IMR-90 (cell line): ENCODE measurements at regions not wholly inside any gene's neighbourhood (a gene's known extent, or its start where the extent isn't known, plus 50 kb on each side); places are given as distances from the start of the nearest gene placed in this dataset.

Experiments used
- ATAC-seq: fragments of 200-7000 bp; cut with Tn5 transposase; 2 replicates; pipeline ENCODE4 v1.9.1; 2020; ENCODE audit warnings: low read depth, mild to moderate bottlenecking, moderate library complexity
- BruUV-seq: library from RNA; stranded (reverse); fragments of 400-500 nt; replicated peaks from 2 replicates; lab custom pipeline; 2021; lab: Mats Ljungman, UMichigan
- CTCF ChIA-PET: fragments of 300-600 bp; formaldehyde crosslinking; extraction: SDS; loops from one replicate; lab custom pipeline; 2021; ENCODE audit warnings: antibody characterized with exemption; lab: Yijun Ruan, JAX
- POLR2A ChIA-PET: fragments of 300-600 bp; sonication (Branson Sonifier 250); formaldehyde crosslinking; loops from one replicate; lab custom pipeline; 2022; ENCODE audit warnings: antibody characterized with exemption; ENCODE audit not compliant: unreplicated experiment; lab: Charles Lee
- DNase-seq: peaks from one replicate; pipeline ENCODE4 v3.0.0; 2013
- H2AFZ ChIP-seq: replicated peaks from 2 replicates; pipeline ENCODE3; 2013; ENCODE audit warnings: low read length, mild to moderate bottlenecking; ENCODE audit not compliant: poor library complexity
- H2AK5ac ChIP-seq: 2 replicates; pipeline ENCODE4 v1.6.1; 2013; ENCODE audit warnings: low read depth, low read length, inconsistent platforms
- H2AK9ac ChIP-seq: replicated peaks from 2 replicates; pipeline ENCODE3; 2013; ENCODE audit warnings: mild to moderate bottlenecking, low read depth, low read length, moderate library complexity; ENCODE audit not compliant: poor library complexity
- H2BK120ac ChIP-seq: 2 replicates; pipeline ENCODE4 v1.6.1; 2013; ENCODE audit warnings: low read depth, low read length, inconsistent platforms
- H2BK15ac ChIP-seq: 3 replicates; pipeline ENCODE4 v1.6.1; 2013; ENCODE audit warnings: low read depth, low read length, inconsistent platforms
- H2BK20ac ChIP-seq: 2 replicates; pipeline ENCODE4 v1.6.1; 2013; ENCODE audit warnings: low read depth, mild to moderate bottlenecking, inconsistent platforms, low read length, moderate library complexity
- H2BK5ac ChIP-seq: 2 replicates; pipeline ENCODE4 v1.6.1; 2013; ENCODE audit warnings: mild to moderate bottlenecking, low read depth, low read length, inconsistent platforms; ENCODE audit not compliant: poor library complexity, severe bottlenecking
- H3K14ac ChIP-seq: replicated peaks from 2 replicates; pipeline ENCODE4 v1.6.1; 2013; ENCODE audit warnings: low read depth, low read length, inconsistent platforms
- H3K18ac ChIP-seq: 2 replicates; pipeline ENCODE4 v1.6.1; 2013; ENCODE audit warnings: low read depth, low read length, control low read depth
- H3K23ac ChIP-seq: 2 replicates; pipeline ENCODE4 v1.6.1; 2013; ENCODE audit warnings: low read depth, low read length, inconsistent platforms
- H3K27ac ChIP-seq: 2 replicates; pipeline ENCODE4 v1.5.1; 2013; ENCODE audit warnings: mild to moderate bottlenecking, control low read depth, low read length; ENCODE audit not compliant: insufficient read depth
- H3K27me3 ChIP-seq: 2 replicates; pipeline ENCODE4 v1.6.1; 2013; ENCODE audit warnings: low read length; ENCODE audit not compliant: control insufficient read depth, insufficient read depth
- H3K36me3 ChIP-seq: 2 replicates; pipeline ENCODE4 v1.6.1; 2013; ENCODE audit warnings: low read length, mixed read lengths; ENCODE audit not compliant: control insufficient read depth, insufficient read depth
- H3K4ac ChIP-seq: 2 replicates; pipeline ENCODE4 v1.6.1; 2013; ENCODE audit warnings: low read depth, low read length, inconsistent platforms
- H3K4me1 ChIP-seq: 2 replicates; pipeline ENCODE4 v1.6.1; 2013; ENCODE audit warnings: low read length, mixed read lengths; ENCODE audit not compliant: control insufficient read depth, insufficient read depth
- H3K4me2 ChIP-seq: 2 replicates; pipeline ENCODE4 v1.6.1; 2013; ENCODE audit warnings: low read depth, mild to moderate bottlenecking, control low read depth, low read length, moderate library complexity
- H3K4me3 ChIP-seq: 2 replicates; pipeline ENCODE4 v1.5.1; 2013; ENCODE audit warnings: low read depth, mild to moderate bottlenecking, control low read depth, low read length, moderate library complexity; ENCODE audit not compliant: insufficient read depth
- H3K56ac ChIP-seq: 2 replicates; pipeline ENCODE4 v1.6.1; 2013; ENCODE audit warnings: low read length, inconsistent platforms; ENCODE audit not compliant: insufficient read depth; ENCODE audit errors: extremely low read depth
- H3K79me1 ChIP-seq, 2 experiments: 2 replicates each; pipeline ENCODE4 v1.6.1; 2013; ENCODE audit warnings: low read length in 2 of 2, inconsistent platforms in 1 of 2, low read depth in 1 of 2
- H3K9ac ChIP-seq: 2 replicates; pipeline ENCODE4 v1.6.1; 2013; ENCODE audit warnings: low read depth, low read length, control low read depth
- H3K9me1 ChIP-seq: 2 replicates; pipeline ENCODE4 v1.6.1; 2013; ENCODE audit warnings: low read length, inconsistent platforms; ENCODE audit not compliant: insufficient read depth
- H3K9me3 ChIP-seq: 2 replicates; pipeline ENCODE4 v1.6.1; 2013; ENCODE audit warnings: low read length; ENCODE audit not compliant: control insufficient read depth, insufficient read depth
- H4K20me1 ChIP-seq: 2 replicates; pipeline ENCODE4 v1.6.1; 2013; ENCODE audit warnings: low read length, inconsistent platforms; ENCODE audit not compliant: insufficient read depth
- H4K5ac ChIP-seq: 2 replicates; pipeline ENCODE4 v1.6.1; 2013; ENCODE audit warnings: mild to moderate bottlenecking, low read depth, low read length, control low read depth
- H4K8ac ChIP-seq, 2 experiments: 2 replicates each; pipeline ENCODE4 v1.6.1; 2013; ENCODE audit warnings: low read depth in 2 of 2, low read length in 2 of 2, control low read depth in 1 of 2, inconsistent platforms in 1 of 2
- H4K91ac ChIP-seq: 2 replicates; pipeline ENCODE4 v1.6.1; 2013; ENCODE audit warnings: low read depth, low read length, inconsistent platforms; ENCODE audit not compliant: insufficient read depth
- BHLHE40 ChIP-seq: fragments of 150-350 bp; IDR thresholded peaks from 2 replicates; pipeline ENCODE4 v1.6.1; 2016; ENCODE audit warnings: mild to moderate bottlenecking, low read depth, low read length
- CEBPB ChIP-seq: IDR thresholded peaks from 2 replicates; pipeline ENCODE4 v1.6.1; 2012; ENCODE audit warnings: low read depth, low read length, improper control_type of control experiment
- CHD1 ChIP-seq: IDR thresholded peaks from 2 replicates; pipeline ENCODE4 v1.6.1; 2012; ENCODE audit warnings: low read depth, low read length, improper control_type of control experiment
- MAZ ChIP-seq: IDR thresholded peaks from 2 replicates; pipeline ENCODE4 v1.6.1; 2012; ENCODE audit warnings: low read depth, mild to moderate bottlenecking, low read length, improper control_type of control experiment, moderate library complexity, borderline replicate concordance
- MXI1 ChIP-seq: IDR thresholded peaks from 2 replicates; pipeline ENCODE4 v1.6.1; 2012; ENCODE audit warnings: low read depth, mild to moderate bottlenecking, low read length, moderate library complexity, borderline replicate concordance
- NFE2L2 ChIP-seq: fragments of 150-350 bp; IDR thresholded peaks from 2 replicates; pipeline ENCODE4 v1.6.1; 2016; ENCODE audit warnings: low read depth, mild to moderate bottlenecking, low read length
- RCOR1 ChIP-seq: IDR thresholded peaks from 2 replicates; pipeline ENCODE4 v1.6.1; 2012; ENCODE audit warnings: mild to moderate bottlenecking, low read length, improper control_type of control experiment; ENCODE audit not compliant: insufficient replicate concordance
- RFX5 ChIP-seq: IDR thresholded peaks from 2 replicates; pipeline ENCODE4 v1.8.0; 2012; ENCODE audit warnings: low read depth, mild to moderate bottlenecking, low read length, moderate library complexity
- SMC3 ChIP-seq: fragments of 150-350 bp; IDR thresholded peaks from 2 replicates; pipeline ENCODE4 v1.6.1; 2016; ENCODE audit warnings: low read depth, mild to moderate bottlenecking, antibody characterized with exemption, low read length, moderate library complexity
- USF2 ChIP-seq: fragments of 150-350 bp; IDR thresholded peaks from 2 replicates; pipeline ENCODE4 v1.6.1; 2017; ENCODE audit warnings: mild to moderate bottlenecking, antibody characterized with exemption, low read length, low read depth
- WGBS, 2 experiments: methylation state at CpG; one replicate each; pipeline versions ENCODE4 v1.1.5 to v1.1.7; 2013; ENCODE audit warnings: missing lambda C conversion rate in 2 of 2; ENCODE audit not compliant: insufficient read length in 1 of 2; ENCODE audit errors: extremely low coverage in 2 of 2; 5-methylcytosine and 5-hydroxymethylcytosine counted together
- dilution Hi-C: fragments of 300-500 bp; cut with HindIII; formaldehyde crosslinking; loops from one replicate; pipeline ENCODE4 v1.14.3; 2018; ENCODE audit warnings: low sequenced_read_pairs; ENCODE audit not compliant: unreplicated experiment
- in situ Hi-C: fragments of 300-500 bp; cut with MboI; formaldehyde crosslinking; loops from 3 replicates; pipeline ENCODE4 v1.14.3; 2019; ENCODE audit warnings: low sequenced_read_pairs, inconsistent platforms, mixed read lengths
- intact Hi-C: fragments of 100-400 bp; cut with micrococcal nuclease; formaldehyde crosslinking; loops from 2 replicates; pipeline ENCODE4 v1.10.0; 2022

- no peak overlapping the region for H3K4ac ChIP-seq
- no peak overlapping the region for H2AFZ ChIP-seq
- H3K27me3 ChIP-seq = no peaks in the 10 kb centered on the region
- H3K56ac ChIP-seq = no peak overlapping the region
- no peaks in the 10 kb centered on the region for H3K36me3 ChIP-seq
- no peak overlapping the region for H3K18ac ChIP-seq
- H2BK120ac ChIP-seq = no peak overlapping the region
- no peak for TF ChIP-seq USF2
- TF ChIP-seq NFE2L2 = no peak
- TF ChIP-seq BHLHE40 = no peak
- no peak for TF ChIP-seq CEBPB
- TF ChIP-seq MXI1 = no peak
- TF ChIP-seq RFX5 = no peak
- TF ChIP-seq CHD1 = no peak
- TF ChIP-seq SMC3 = no peak
- TF ChIP-seq MAZ = no peak
- no peak for TF ChIP-seq RCOR1
- no peak overlapping the region for H3K23ac ChIP-seq
- intact Hi-C loops (no loop called here), dilution Hi-C loops (no loop called here), in situ Hi-C loops (no loop called here)
- H3K4me1 ChIP-seq = no peaks in the 10 kb centered on the region
- H2BK20ac ChIP-seq = no peak overlapping the region
- H3K79me1 ChIP-seq = no peaks in the 10 kb centered on the region
- H3K9me3 ChIP-seq = peaks cover 2% of the 10 kb centered on the region; the same call in 1 of the 2 replicates
- CTCF ChIA-PET = no interaction called here
- H3K14ac ChIP-seq = no peak overlapping the region
- H4K5ac ChIP-seq = no peak overlapping the region
- WGBS, 2 experiments = 20% methylated on average over 1 of the region's 6 CpGs; no CpG with 5 or more reads in 1 of the 2 experiments
- ATAC-seq = no peak
- H4K20me1 ChIP-seq = no peaks in the 10 kb centered on the region
- H3K27ac ChIP-seq = no peak overlapping the region
- no peak overlapping the region for H3K4me2 ChIP-seq
- no peak overlapping the region for H3K9ac ChIP-seq
- no peak overlapping the region for H3K4me3 ChIP-seq
- DNase-seq = no peak
- POLR2A ChIA-PET = no interaction called here
- no peaks in the 10 kb centered on the region for H3K9me1 ChIP-seq
- no peak overlapping the region for H2BK15ac ChIP-seq
- no peak overlapping the region for H4K8ac ChIP-seq
- H2AK9ac ChIP-seq = no peak overlapping the region
- no TSS peak for BruUV-seq
- no peak overlapping the region for H2AK5ac ChIP-seq
- H2BK5ac ChIP-seq = no peak overlapping the region
- H4K91ac ChIP-seq = no peak overlapping the region
Observed at GRCh38 chr4:163988865-163989264, 494.4 kb downstream of the TMA16 start.
